H1 (cell line): ENCODE measurements at regions not wholly inside any gene's neighbourhood (a gene's known extent, or its start where the extent isn't known, plus 50 kb on each side); places are given as distances from the start of the nearest gene placed in this dataset.

ENCODE experiments used
- KDM1A ChIP-seq: fragments of 200-600, 300-600 bp; sonication (generic); IDR thresholded peaks from 2 replicates; pipeline ENCODE4 v1.7.1; 2016; ENCODE audit warnings: mild to moderate bottlenecking, low read length, borderline replicate concordance
- SRF ChIP-seq: IDR thresholded peaks from 2 replicates; pipeline ENCODE4 v1.6.1; 2011; ENCODE audit warnings: mild to moderate bottlenecking, low read depth, low read length, moderate library complexity
- TEAD4 ChIP-seq: IDR thresholded peaks from 2 replicates; pipeline ENCODE4 v1.6.1; 2012; ENCODE audit warnings: low read depth, low read length, inconsistent platforms, mixed read lengths
- YY1 ChIP-seq: IDR thresholded peaks from 2 replicates; pipeline ENCODE4 v1.6.1; 2011; ENCODE audit warnings: low read depth, mild to moderate bottlenecking, low read length

DNA sequence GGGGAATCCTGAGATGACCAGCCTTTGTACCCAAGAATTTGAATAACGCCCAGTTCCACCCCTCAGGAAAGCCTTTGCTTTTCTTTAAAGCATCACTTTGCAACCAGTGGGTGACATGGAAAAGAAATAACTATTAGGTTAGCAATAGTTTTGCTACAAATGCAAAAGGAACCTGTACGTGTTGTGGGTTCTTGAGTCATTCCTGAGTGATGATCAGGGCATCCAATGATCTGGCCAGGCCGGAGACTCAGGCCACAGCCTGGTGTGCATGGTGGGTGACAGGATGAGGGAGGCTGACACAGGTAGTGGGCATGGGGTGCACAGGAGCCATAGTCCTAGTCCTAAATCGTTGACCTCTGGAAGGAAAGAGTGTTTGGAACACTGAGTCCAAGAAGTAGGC lies 321.4 kb upstream of the IL12A start (continued):
- no peak for TF ChIP-seq YY1
- TF ChIP-seq TEAD4, result no peak
- no peak for TF ChIP-seq KDM1A
- no peak for TF ChIP-seq SRF
